Astrocyte (in vitro differentiated cells and primary cell): ENCODE measurements at regions not wholly inside any gene's neighbourhood (a gene's known extent, or its start where the extent isn't known, plus 50 kb on each side); places are given as distances from the start of the nearest gene placed in this dataset.

Source experiments
- EZH2 ChIP-seq: IDR thresholded peaks from 2 replicates; pipeline ENCODE4 v1.6.1; 2012; ENCODE audit warnings: mild to moderate bottlenecking, low read length, inconsistent platforms; ENCODE audit not compliant: insufficient read depth
- TF ChIP-seq, protein P1 (sequence below): IDR thresholded peaks from 2 replicates; pipeline ENCODE4 v1.5.1; 2011; ENCODE audit warnings: low read depth, mild to moderate bottlenecking, inconsistent platforms, low read length, moderate library complexity; ENCODE audit not compliant: insufficient read depth

DNA sequence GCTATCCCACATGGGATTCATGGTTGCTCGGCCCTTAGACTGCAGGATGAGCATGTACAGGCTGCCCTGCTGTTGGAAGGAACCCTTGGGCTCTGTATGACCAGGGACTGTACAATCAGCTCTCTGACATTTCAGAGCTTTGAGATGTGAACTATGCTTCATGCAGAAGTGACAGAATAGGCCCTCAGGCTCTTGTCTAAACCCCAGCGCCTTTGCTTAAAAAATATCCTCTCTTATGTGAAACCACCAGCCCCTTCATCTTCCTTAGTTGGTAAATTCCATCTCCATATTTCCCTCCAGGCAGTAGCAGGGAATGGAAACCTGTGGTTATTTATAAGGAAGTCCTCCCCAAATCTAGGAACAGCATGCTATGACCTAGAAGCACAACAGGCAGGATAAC, 78.9 kb upstream of the PLET1 start:
- no peak for TF ChIP-seq EZH2
- TF ChIP-seq, protein P1, sequence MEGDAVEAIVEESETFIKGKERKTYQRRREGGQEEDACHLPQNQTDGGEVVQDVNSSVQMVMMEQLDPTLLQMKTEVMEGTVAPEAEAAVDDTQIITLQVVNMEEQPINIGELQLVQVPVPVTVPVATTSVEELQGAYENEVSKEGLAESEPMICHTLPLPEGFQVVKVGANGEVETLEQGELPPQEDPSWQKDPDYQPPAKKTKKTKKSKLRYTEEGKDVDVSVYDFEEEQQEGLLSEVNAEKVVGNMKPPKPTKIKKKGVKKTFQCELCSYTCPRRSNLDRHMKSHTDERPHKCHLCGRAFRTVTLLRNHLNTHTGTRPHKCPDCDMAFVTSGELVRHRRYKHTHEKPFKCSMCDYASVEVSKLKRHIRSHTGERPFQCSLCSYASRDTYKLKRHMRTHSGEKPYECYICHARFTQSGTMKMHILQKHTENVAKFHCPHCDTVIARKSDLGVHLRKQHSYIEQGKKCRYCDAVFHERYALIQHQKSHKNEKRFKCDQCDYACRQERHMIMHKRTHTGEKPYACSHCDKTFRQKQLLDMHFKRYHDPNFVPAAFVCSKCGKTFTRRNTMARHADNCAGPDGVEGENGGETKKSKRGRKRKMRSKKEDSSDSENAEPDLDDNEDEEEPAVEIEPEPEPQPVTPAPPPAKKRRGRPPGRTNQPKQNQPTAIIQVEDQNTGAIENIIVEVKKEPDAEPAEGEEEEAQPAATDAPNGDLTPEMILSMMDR = no peak
